Kidney epithelial cell (primary cell): ENCODE measurements at regions not wholly inside any gene's neighbourhood (a gene's known extent, or its start where the extent isn't known, plus 50 kb on each side); places are given as distances from the start of the nearest gene placed in this dataset.
"Not testable (repeated sequence)": the region's sequence is repeated elsewhere in the genome, so short reads cannot be mapped to it uniquely, and the experiment has no call there.

Experiments used
- DNase-seq: peaks from one replicate; pipeline ENCODE4 v3.0.0-alpha.2; 2010; ENCODE audit warnings: low read depth
- H3K27me3 ChIP-seq: 2 replicates; pipeline ENCODE4 v1.6.0; 2011; ENCODE audit warnings: low read length; ENCODE audit not compliant: control insufficient read depth, insufficient read depth
- H3K36me3 ChIP-seq: 2 replicates; pipeline ENCODE4 v1.5.1; 2011; ENCODE audit warnings: low read length; ENCODE audit not compliant: control insufficient read depth, insufficient read depth
- H3K4me3 ChIP-seq: 2 replicates; pipeline ENCODE4 v1.5.1; 2011; ENCODE audit warnings: low read depth, mild to moderate bottlenecking, control low read depth, low read length
- TF ChIP-seq, protein P1 (sequence below): IDR thresholded peaks from 2 replicates; pipeline ENCODE4 v1.5.1; 2011; ENCODE audit warnings: mild to moderate bottlenecking, moderate library complexity, low read length, control low read depth, inconsistent platforms; ENCODE audit not compliant: insufficient read depth, poor library complexity, severe bottlenecking

DNA sequence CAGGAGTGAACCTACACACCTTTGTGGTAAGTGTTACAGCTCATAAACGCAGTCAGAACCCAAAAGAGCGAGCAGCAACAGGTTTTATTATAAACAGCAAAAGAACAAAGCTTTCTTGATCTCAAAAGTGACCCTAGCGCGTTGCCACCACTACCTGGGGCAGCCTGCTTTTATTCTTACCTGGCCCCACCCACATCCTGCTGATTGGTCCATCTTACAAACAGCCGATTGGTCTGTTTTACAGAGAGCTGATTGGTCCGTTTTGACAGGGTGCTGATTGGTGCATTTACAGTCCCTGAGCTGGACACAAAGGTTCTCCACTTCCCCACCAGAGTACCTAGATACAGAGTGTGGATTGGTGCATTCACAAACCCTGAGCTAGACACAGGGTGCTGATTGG lies 143.1 kb downstream of the ARRDC4 start:
- DNase-seq, result no peak
- H3K4me3 ChIP-seq, result no peak overlapping the region
- TF ChIP-seq, protein P1, sequence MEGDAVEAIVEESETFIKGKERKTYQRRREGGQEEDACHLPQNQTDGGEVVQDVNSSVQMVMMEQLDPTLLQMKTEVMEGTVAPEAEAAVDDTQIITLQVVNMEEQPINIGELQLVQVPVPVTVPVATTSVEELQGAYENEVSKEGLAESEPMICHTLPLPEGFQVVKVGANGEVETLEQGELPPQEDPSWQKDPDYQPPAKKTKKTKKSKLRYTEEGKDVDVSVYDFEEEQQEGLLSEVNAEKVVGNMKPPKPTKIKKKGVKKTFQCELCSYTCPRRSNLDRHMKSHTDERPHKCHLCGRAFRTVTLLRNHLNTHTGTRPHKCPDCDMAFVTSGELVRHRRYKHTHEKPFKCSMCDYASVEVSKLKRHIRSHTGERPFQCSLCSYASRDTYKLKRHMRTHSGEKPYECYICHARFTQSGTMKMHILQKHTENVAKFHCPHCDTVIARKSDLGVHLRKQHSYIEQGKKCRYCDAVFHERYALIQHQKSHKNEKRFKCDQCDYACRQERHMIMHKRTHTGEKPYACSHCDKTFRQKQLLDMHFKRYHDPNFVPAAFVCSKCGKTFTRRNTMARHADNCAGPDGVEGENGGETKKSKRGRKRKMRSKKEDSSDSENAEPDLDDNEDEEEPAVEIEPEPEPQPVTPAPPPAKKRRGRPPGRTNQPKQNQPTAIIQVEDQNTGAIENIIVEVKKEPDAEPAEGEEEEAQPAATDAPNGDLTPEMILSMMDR, result no peak
- H3K36me3 ChIP-seq, result no peaks in the 10 kb centered on the region
- no peaks in the 10 kb centered on the region for H3K27me3 ChIP-seq

DNA sequence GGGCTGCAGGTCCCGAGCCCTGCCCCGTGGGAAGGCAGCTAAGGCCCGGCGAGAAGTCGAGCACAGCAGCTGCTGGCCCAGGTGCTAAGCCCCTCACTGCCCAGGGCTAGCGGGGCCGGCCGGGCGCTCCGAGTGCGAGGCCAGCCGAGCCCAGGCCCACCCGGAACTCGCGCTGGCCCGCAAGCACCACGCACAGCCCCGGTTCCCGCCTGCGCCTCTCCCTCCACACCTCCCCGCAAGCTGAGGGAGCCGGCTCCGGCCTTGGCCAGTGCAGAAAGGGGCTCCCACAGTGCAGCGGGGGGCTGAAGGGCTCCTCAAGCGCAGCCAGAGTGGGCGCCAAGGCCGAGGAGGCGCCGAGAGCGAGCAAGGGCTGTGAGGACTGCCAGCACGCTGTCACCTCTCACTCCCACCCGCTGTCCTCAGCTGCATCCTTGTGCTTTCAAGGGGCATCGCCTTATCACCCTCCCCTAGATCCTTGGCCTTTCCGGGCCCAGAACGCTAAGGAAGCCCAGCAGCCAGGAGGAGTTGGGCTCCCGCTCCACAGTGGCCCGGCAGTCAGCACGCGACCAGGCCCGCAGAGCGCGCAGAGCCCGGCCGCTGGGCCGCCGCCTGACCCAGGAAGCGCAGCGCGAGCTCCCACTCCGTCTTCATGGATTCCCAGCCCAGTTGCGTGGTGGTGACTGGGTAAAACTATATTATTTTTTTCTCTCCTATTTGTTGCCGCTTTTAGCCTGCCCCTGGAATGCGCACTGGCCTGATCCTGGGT lies 144.1 kb downstream of the ARRDC4 start:
- H3K4me3 ChIP-seq, DNase-seq, H3K36me3 ChIP-seq, H3K27me3 ChIP-seq: not testable (repeated sequence)

DNA sequence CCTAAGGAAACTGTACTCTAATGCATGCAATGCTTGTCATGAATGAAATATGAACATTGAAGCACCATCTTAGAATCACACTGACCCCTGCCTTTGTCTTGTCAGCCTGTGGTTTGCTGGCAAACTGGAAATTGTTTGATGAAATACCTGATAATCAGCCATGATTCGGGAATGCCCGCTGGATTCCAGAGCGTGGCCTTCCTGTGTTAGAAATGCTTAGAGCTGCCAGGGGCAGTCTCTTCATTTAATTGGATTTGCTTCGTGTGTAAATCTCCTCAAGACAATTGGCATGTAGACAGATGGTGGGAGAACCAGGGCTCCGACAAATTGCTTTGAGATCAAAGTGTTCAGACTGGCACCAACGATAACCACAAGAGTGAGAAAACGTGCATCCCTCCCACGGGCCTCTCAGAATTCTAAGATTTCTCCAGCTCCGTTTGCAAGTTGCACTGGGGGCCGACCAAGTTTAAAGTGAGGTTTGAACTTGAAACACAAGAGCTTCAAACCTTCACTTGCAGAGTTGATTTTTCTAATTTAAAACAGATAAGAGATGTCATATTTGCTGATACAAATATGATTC lies 146.2 kb downstream of the ARRDC4 start:
- H3K4me3 ChIP-seq, H3K36me3 ChIP-seq, DNase-seq, H3K27me3 ChIP-seq: not testable (repeated sequence)

DNA sequence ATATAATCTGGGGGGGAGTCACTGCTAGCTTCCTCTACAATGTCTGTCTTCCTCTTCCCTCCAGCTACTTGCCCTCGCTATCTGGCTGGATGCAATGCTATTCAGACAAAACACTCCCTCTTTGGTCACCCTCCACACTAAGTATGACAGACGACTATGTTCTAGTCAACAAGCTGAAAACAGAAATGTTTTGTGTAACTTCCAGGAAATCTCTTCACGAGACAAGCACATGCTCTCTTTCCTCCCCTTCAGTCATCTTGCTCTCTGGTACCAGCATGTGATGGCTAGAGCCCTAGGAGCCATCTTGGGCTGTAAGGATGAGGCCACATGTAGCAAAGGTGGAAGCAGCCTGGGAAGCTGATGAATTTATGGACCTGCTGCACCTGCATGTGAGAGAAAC lies 151.3 kb downstream of the ARRDC4 start:
- H3K4me3 ChIP-seq, result no peak overlapping the region
- H3K27me3 ChIP-seq, result no peaks in the 10 kb centered on the region
- TF ChIP-seq, protein P1, result no peak
- H3K36me3 ChIP-seq, result no peaks in the 10 kb centered on the region
- DNase-seq, result no peak

DNA sequence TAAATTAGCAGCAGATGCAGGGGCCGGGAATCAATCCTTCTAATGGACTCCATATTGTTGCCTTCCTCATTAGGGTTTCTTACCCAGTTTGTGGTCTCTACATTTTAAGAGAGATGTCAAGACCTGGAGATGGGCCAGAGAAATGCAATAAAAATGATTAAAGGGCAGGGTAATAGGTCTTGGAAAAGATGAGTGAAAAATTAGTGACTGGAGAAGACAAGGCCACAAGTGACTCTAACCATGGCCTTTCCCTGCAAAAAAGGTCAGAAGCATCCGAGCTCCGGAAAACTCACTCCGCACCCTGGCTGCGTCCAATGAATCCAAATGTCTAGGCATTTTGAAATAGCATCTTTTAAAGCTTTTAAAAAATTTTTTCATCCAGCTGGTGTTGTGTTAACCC lies 152.8 kb downstream of the ARRDC4 start:
- TF ChIP-seq, protein P1, result no peak

DNA sequence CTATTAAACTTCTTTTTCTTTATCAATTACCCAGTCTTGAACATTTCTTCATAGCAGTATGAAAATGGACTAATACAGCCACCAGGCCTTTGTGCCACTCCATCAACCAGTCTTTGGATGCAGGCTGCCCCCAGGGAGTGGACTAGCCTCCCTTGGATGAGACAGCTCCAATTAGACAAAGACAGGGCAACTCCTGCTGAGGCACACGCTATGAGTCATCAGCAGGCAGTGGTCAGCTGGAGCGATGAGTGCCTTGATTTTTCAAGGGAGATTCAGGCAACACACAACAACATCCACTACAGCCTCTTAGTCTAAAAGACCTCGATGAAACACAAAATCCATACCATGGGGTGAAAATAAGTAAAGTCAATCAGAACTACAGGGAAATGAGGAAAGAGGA lies 160.1 kb downstream of the ARRDC4 start:
- Histone ChIP-seq H3K27me3 (no peaks in the 10 kb centered on the region), H3K36me3 (no peaks in the 10 kb centered on the region), H3K4me3 (no peak overlapping the region)
- no peak for DNase-seq
- TF ChIP-seq, protein P1, result no peak

More for the DNA sequence above, 152.8 kb downstream of the ARRDC4 start:
- Histone ChIP-seq H3K4me3 (no peak overlapping the region), H3K36me3 (no peaks in the 10 kb centered on the region), H3K27me3 (no peaks in the 10 kb centered on the region)
- no peak for DNase-seq

DNA sequence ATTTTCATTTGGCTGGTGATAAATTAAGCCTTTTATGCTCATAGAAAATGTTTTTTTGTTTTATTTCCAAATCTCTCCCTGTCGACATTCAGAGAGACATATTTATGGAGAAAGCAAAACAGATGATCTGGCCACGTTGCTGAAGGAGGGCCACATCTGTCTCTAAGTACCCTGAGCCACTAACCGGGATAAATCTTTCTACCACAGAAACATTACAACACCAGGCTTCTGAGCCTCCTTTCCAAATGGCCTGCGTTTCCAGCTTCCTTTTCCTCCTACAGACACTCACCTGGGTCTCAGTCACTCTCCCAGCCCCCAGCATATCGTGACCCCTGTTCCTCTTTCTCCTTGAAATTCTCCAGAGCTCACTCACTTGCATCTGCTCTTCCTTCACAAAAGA lies 161.0 kb downstream of the ARRDC4 start:
- no peaks in the 10 kb centered on the region for H3K27me3 ChIP-seq
- H3K36me3 ChIP-seq, result no peaks in the 10 kb centered on the region
- TF ChIP-seq, protein P1, result no peak
- DNase-seq, result no peak
- H3K4me3 ChIP-seq, result no peak overlapping the region
